Neural cell (in vitro differentiated cells): ENCODE measurements at regions not wholly inside any gene's neighbourhood (a gene's known extent, or its start where the extent isn't known, plus 50 kb on each side); places are given as distances from the start of the nearest gene placed in this dataset.

Experiments
- EZH2 ChIP-seq: fragments of 200-600, 300-800 bp; shearing (Covaris generic), sonication (generic); IDR thresholded peaks from 2 replicates; pipeline ENCODE4 v1.6.1; 2014; ENCODE audit warnings: antibody characterized with exemption, low read length, borderline replicate concordance, mild to moderate bottlenecking; ENCODE audit not compliant: insufficient read depth, poor library complexity, severe bottlenecking
- MXI1 ChIP-seq: fragments of 450-650 bp; conservative IDR thresholded peaks from 2 replicates; pipeline ENCODE4 v1.6.1; 2014; ENCODE audit warnings: antibody characterized with exemption, mild to moderate bottlenecking; ENCODE audit not compliant: poor library complexity, severe bottlenecking
- POLR2AphosphoS5 ChIP-seq: IDR thresholded peaks from 2 replicates; pipeline ENCODE4 v1.6.1; 2012
- RAD21 ChIP-seq: fragments of 450-650 bp; conservative IDR thresholded peaks from 2 replicates; pipeline ENCODE4 v1.6.1; 2014; ENCODE audit warnings: antibody characterized with exemption, mild to moderate bottlenecking, moderate library complexity
- SMC3 ChIP-seq: fragments of 450-650 bp; conservative IDR thresholded peaks from 2 replicates; pipeline ENCODE4 v1.6.1; 2014; ENCODE audit warnings: antibody characterized with exemption, mild to moderate bottlenecking, moderate library complexity; ENCODE audit not compliant: poor library complexity
- TF ChIP-seq, protein P1 (sequence below): fragments of 450-650 bp; IDR thresholded peaks from 2 replicates; pipeline ENCODE4 v1.5.1; 2014; ENCODE audit warnings: antibody characterized with exemption, mild to moderate bottlenecking, moderate library complexity; ENCODE audit not compliant: poor library complexity, severe bottlenecking

DNA sequence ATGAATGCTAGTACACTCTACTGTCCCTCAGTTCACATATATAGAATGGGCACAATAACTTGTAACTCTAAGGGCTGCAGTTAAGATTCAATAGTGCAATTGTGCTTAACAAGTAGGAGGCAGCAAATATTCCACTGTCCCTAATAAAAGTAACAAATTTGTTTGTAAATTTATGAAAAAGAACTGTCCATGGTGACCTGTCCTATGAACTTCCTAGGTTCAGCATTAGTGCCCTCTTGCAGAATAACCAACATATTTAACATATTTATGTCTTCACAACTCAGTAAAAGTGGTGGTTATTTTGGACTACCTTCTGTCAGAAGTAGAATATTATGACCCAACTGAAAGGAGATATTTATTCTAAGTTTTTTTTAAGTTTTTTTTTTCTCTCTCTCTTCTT lies 327.8 kb downstream of the CENPW start:
- TF ChIP-seq MXI1 (no peak), SMC3 (no peak), EZH2 (no peak), POLR2AphosphoS5 (no peak), RAD21 (no peak)
- TF ChIP-seq, protein P1, sequence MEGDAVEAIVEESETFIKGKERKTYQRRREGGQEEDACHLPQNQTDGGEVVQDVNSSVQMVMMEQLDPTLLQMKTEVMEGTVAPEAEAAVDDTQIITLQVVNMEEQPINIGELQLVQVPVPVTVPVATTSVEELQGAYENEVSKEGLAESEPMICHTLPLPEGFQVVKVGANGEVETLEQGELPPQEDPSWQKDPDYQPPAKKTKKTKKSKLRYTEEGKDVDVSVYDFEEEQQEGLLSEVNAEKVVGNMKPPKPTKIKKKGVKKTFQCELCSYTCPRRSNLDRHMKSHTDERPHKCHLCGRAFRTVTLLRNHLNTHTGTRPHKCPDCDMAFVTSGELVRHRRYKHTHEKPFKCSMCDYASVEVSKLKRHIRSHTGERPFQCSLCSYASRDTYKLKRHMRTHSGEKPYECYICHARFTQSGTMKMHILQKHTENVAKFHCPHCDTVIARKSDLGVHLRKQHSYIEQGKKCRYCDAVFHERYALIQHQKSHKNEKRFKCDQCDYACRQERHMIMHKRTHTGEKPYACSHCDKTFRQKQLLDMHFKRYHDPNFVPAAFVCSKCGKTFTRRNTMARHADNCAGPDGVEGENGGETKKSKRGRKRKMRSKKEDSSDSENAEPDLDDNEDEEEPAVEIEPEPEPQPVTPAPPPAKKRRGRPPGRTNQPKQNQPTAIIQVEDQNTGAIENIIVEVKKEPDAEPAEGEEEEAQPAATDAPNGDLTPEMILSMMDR: no peak
